SK-N-MC (cell line): ENCODE measurements at regions not wholly inside any gene's neighbourhood (a gene's known extent, or its start where the extent isn't known, plus 50 kb on each side); places are given as distances from the start of the nearest gene placed in this dataset.

Experiments
- EZH2 ChIP-seq: fragments of 200-600 bp; sonication (generic); IDR thresholded peaks from one replicate; pipeline ENCODE4 v1.6.1; 2017; ENCODE audit warnings: antibody characterized with exemption
- FOXP2 ChIP-seq: optimal IDR thresholded peaks from 2 replicates; pipeline ENCODE3; 2011; ENCODE audit warnings: mild to moderate bottlenecking, moderate library complexity; ENCODE audit not compliant: insufficient read depth; ENCODE audit errors: extremely low read length, control extremely low read depth
- POLR2AphosphoS5 ChIP-seq: IDR thresholded peaks from 2 replicates; pipeline ENCODE4 v1.6.1; 2012; ENCODE audit warnings: mild to moderate bottlenecking, low read depth, low read length, borderline replicate concordance

- no peak for TF ChIP-seq EZH2
- no peak for TF ChIP-seq POLR2AphosphoS5
- TF ChIP-seq FOXP2 = no peak
Observed at GRCh38 chr3:107236655-107237337, 140.4 kb upstream of the CCDC54 start.
